Activated CD4-positive, alpha-beta T cell treated with anti-CD3 and anti-CD28 coated beads, Interleukin-2, amount 50 U/mL, for 16 hours (primary cell): ENCODE measurements at regions not wholly inside any gene's neighbourhood (a gene's known extent, or its start where the extent isn't known, plus 50 kb on each side); places are given as distances from the start of the nearest gene placed in this dataset.

Experiments used
- DNase-seq: peaks from one replicate; pipeline ENCODE4 v3.0.0-alpha.2; 2020

DNA sequence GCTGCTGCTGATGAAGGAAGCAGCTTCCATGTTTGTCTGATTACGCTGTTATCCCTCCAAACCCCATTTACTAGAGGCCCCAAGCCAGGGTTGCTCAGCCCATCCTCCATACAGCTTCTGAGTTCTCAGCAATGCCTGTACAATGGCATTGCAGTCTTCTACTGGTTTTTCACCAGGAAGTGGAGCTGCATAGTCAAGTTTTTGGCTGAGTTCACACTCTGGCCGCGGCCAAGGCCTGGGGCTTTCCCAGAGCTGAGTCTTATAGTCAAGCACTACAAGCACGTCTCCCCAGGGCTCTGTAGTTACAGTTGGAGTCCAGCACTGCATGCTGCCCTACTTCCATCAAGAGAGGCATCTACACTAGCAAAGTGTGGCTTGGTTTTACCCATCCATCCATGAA is 182.5 kb downstream of the POU4F1 start:
- DNase-seq, result no peak

DNA sequence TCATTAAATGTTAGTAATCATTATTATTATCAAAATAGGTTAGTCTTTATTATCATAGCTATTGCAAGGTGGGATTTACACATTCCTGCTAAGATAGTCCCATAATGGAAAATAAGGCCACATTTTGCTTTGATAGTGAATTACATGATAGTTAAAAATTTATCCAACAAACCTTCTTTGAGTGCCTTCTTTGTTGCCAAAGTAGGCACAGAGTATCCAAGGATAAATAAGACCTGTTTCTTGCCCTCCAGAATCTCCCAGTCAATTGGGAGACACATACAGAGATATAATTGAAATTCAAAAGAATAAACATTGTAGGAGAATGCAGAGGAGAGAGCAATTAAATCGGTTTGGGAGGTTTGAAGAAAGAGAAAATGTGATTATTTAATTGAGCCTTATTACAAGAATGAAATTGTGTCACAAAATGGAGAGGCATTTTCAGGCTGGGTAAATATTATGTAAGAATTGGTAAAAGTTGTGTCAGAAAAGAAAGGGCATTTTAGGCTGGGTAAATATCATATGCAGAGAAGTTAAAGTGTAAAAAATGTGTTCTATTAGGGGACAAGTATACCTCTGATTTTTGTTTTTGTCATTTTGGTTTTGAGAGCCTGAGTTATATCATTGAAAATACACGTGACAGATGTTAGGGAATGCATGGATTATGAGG is 189.3 kb downstream of the POU4F1 start:
- DNase-seq, result no peak

DNA sequence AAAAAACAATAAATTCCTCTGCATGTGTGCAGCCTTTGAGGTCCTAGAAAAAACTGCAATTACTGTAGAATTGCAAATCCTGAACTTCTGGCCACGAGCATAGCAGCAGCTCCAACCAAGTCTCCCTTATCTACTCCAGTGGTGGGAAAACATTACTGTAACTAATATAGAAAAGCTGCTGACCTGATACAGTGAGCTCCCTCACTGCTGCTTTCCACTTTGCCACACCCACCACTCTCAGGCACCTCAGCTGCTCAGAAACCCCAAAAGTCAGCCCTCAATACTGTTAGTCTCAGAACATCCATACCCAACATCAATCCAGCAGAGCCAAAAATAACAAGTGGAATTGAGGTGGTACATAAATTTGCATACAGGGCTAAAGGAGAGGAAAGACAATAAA is 192.5 kb downstream of the POU4F1 start:
- DNase-seq, result no peak

DNA sequence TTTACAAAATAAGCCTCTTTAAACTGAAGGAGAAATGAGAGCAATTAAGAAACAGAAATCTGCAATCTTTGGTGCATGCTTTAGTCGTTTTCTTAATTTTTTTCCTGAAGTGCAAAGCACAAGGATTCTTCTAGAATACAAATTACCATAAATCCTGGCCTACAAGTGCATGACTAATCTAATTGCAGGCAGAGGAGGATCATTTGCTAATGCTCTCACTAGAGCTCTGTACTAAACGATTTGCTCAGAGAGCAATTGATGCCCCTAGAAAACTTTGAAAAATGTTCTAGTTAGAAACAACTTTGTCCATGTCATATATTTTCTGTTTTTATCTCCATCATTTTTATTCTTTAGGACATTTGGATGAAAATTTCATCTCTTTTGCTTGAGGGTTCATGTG is 193.2 kb downstream of the POU4F1 start:
- DNase-seq, result no peak

DNA sequence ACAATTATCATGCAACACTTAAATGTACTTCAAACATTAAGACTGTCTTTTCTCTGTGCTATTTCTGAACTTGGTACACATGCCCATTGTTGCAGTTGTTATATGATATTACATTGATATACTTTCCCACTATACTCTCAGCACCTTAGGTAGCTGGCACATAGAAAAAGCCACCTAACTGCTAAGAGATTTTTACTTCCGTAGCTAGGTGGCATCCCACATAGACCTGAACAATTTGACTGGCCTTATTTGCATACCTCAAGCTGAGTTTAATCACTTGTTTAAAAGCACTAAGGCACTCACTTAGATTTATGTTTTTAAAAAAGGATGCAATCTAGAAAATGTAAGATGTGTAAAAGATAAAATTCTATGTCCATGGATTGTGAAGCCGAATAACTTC is 194.2 kb downstream of the POU4F1 start:
- no peak for DNase-seq

DNA sequence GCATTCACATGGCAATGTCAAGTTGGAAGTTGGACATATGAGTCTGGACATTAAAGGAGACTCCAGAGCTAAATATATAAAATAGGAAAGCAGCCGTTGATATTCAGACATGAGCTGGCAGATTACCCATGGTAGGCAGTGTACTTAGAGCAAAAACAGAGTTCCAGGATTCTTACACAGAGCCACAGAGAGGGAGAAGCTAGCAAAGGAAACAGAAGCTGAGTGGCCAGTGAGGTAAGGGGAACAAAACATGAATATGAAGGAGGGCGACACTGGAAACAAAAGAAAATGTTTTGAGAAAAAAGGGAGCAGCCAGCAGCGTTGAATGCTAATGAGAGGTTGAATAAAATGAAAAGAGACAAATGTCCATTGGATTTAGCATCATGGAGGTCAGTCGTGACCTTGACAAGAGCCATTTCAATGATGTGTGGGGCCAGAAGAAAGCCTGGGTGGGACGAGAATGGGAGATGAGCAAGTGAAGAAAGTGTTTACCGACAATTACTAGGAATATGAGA is 198.4 kb downstream of the POU4F1 start:
- DNase-seq, result no peak

DNA sequence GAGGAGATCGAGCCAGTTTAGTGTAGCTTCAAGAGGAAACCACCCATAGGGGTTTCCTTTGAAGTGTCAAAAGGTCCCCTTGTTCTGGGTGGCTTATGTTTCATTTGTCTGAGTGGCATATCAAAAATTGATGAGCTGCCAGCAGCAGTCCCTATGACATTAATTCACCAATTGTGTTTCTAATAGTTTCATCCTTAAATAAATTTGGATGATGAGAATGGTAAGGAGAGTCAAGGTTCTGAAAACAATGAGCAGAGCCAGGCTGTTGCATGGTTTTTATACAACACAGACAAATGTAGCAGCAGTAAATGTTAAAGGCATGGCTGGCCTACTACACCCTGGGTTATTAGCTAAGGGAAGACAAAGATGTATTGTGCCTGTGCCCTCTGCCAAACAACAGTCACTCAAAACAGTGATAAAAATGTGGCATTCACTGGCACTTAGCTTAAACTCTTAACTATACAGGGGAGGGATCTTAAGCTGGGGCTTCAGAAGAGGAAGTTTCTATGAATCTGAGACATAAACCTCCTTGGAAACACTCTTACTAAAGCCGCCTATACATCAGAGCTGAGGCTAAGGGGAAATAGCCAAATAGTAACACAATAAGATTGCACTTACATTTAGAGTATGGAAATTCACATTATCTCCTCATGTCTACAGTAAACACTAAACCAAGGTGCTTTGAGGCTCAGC is 200.5 kb downstream of the POU4F1 start:
- no peak for DNase-seq

DNA sequence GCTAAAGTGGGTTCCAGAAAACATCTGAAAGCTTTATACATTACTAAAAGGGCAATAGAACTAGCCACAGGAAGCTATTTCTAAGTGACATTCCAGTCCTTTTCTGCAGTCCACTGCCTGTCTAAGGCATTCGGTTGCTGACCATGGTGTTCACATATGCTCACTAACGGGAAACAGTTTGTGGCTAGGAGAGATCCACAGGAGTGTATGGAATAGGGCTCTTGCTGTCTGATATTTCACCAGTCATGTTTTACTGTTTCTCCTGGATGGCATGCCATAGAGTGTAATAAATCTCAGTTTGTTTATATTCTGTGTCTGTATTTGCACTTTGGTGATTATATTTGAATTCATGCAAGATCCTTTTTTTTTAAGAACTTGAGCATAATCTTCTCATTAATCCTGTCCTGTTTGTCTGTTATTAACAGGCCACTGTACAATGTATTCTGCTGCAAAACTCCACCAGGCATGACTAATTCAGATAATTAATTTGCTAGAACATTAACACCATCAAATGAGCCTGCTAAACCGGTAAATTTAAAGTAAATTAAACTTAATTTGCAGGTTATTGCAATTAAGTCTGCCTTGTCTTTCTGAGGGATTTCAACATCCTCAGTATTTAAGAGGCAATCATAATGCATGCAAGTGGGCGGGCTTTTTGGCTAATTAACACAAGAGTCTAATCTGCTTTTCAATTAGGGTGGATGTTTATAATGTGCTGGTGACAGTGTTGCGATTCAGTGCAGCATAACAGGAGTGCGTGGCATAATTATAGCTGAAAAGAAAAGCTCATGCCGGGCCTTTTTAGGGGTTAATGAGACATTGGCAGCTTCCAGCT is 201.3 kb downstream of the POU4F1 start:
- DNase-seq, result no peak

DNA sequence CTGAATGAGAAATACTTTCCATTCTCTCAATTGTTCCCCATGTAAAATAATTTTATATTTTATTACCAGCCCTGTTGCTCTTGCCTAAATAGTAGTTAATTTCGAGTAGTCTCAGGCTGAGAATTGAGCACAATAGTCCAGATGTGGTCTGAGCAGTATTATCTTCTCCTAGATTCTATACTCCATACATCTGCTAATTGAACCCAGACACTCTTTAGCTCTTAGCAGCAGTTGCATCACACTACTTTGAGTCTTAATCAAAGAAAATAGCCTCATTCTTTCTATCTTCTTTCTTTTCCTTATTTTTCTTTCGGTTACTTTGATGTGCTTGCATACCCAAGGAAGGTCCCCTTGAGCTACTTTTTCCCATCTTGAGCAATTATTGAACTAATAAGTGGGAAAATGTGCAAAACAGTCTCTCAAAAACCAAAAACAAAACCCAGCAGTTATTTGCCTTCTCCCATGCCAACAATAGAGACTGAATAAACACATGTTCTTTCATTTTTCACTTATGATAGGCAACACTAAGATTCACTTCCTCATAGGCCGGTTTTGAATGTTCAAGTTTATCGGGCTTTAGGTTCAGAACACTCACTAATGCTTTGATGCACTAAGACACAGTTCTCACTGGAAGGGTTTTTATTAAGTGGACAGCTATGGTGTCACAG is 204.5 kb downstream of the POU4F1 start:
- no peak for DNase-seq

DNA sequence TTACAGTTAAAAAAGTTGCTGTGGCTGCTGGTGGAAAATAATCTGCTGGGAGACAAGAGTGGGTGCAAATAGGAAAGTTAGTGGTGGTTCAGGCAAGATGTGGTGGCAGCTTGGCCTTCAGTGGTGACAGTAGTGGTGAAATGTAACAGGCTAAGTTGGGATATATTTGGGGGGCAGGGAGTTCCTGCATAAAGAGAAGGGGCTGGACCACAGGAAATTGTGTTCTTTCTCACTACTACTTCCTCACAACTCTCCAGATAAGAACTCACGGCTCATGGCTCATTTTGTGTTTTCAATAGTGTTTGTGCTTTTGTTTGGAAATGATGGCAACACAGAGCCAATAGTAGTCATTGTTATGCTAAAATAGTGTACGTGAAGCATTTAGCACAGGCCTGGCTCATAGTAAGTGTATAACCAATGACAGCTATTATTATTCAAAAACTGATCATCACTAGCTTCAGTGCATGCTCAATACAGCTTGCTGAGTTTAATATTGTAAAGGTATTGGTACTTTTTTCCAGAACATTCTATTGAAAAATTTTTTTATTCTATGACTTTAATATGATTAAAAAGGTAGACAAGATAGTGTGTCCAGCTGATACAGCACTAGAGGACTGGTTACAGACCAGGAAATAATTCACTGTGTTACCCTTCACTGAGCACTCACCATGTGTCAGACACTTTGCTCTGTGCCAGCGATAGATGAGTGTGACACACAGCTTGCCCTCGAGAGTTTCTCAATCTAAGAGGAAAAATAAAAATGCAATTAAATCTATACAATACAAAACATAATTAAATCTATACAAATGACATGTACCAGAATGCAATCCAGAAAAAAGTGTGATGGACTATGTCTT is 209.8 kb downstream of the POU4F1 start:
- no peak for DNase-seq

DNA sequence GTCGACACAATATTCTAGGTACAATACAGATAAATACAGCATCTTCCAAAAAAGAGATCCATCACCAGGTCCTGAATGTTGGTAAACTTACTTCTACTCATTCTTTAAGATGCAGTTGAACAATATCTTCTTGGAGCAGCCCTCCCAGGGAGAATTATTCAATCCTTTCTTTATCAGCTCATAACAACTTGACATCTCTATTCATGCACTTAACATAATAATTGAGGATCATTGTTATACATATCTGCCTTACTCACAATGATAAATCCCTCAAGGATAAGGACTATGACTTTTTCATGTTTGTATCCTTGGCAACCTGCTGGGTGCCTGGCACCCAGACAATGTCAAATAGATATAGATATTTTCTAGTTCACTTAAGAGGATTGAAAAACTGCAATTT is 219.5 kb downstream of the POU4F1 start:
- DNase-seq, result no peak

DNA sequence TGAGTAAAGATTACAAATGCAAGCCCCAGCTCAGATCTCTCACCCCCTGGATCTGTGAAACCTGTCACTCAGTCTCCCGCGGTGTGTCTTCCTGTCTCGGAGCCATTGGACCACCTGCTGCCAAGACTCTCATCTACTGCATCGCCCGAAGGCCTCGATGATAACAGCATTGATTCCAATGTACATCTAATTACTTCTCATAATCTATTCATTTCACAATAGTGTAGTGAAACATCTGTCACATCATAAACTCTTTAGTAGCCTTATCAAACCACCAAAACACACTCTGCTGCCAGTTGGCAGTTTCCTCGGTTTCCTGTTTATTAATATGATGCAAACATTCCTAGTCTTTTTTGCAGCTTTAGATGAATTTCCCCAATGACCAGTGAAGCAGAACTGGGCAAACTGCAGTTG is 220.3 kb downstream of the POU4F1 start:
- no peak for DNase-seq

DNA sequence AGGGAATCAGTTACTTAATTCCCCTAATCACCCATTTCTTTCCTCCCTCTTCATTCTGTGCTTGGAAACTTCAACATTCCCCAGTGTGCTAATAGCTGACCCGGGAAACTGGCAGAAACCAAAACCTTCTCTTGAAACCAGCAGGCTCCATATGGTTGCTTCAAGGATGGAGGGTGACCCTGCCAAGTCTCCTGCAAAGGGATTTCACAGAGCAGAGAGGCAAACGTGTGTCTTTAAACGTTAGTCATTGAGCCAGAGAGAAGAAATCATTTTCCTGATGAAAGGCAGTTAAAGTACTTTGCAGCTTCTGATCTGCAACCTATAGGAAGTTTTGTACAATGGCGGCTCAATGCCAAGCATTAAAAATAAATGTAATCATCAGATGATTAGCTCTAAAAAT is 220.9 kb downstream of the POU4F1 start:
- no peak for DNase-seq

DNA sequence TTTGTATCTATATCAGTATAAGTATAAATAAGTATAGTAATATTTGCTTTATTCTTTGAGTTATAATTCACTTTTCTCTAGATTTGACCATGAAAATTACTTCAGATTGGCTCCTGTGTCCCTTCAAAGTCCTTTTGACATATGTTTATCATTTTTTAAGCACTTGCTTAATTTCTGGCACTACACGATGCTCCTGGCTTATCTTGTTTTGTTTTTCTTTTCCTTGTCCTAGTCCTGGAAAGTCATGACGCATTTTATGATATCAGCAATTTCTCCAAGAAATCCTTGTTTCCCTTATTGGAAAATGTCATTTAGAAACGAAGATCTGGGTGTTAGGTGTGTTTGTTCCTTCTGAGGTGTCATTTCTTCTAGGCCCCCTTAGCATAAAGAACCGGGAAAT is 226.5 kb downstream of the POU4F1 start:
- no peak for DNase-seq

DNA sequence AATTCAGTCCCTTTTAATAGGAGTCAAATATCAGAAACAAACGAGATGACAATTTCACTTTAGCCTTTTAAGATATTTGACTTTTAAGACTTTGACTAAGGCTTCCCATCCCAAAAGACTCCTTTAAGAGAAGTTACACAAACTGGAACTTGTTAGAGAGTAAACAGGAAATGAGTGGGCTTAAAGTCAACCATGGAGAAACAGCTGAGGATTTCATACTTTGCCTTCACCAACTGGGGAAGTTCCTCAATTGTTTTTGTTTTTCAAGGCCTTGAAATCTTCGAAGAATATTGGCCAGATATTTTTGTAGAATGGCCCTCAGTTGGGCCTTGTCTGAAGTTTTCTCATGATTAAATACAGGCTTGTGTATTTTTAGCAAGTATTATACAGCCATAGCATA is 227.3 kb downstream of the POU4F1 start:
- no peak for DNase-seq

DNA sequence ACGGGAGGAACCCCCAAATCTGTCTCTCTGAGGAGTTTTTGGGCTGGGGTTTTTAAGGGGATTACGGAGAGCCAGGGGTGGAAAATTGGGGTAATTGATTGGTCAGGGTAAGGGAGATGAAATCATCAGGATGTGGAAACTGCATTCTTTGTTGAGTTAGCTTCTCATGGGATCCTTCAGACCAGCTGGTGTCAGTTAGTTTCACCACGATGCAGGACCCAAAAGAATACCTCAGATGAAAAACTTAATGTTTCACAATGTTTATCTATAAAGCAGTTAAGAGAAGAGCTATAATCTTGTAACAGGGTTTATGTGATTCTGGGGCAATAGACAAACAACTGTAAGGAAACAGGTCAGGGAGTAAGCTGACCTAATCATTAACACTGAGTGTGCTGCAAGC is 230.8 kb downstream of the POU4F1 start:
- DNase-seq, result no peak

DNA sequence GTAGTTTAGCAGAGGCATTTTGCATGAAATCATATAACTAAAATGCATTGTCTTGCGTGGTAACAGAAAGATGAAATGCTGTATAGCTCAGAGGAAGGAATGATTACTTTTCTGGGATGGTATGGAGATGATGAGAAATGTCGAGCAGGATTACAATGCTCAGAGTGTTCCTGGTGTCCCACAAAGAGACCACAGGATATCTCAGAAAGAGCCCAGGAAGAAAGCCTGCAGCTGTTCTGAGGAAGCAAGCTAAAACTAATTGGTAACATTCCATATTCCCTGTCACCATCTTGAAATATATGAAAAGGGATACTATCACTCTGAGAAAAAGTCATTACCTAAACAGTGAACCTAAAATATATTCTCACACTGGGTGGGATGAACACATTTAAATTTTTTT is 233.1 kb downstream of the POU4F1 start:
- no peak for DNase-seq

DNA sequence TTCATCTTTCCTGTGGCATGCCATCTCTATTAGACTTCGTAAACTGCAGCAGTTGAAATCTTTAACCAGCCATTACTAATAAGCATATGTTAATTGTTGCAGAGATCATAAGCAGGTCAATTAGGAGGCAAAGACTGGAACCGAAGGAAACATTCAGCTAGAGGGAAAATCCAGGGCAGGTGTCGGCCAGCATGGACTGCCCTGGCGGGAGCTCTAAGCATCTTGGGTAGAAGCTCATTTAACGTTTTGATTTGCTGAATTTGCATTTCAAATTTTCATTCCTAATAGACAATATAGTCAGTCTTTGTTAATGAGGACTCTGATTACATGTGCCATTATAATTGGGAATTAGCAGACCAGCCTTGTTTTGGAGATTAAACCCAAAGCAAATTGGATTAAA is 238.6 kb downstream of the POU4F1 start:
- DNase-seq, result no peak

DNA sequence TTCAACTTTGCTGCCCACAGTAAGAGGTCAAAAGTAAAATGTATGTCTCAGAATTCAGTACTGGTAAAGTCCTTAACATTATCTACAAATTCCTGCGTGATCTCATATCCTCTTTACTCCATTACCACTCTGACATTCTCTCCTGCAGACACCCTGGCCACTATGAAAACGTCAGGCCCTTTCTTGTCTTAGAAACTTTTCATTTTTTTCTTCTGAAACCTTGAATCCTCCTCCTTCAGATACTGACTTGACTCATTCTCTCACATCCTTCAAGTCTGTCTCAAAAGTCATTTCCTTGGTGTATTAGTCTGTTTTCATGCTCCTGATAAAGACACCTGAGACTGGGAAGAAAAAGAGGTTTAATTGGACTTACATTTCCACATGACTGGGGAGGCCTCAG is 262.3 kb downstream of the POU4F1 start:
- no peak for DNase-seq

DNA sequence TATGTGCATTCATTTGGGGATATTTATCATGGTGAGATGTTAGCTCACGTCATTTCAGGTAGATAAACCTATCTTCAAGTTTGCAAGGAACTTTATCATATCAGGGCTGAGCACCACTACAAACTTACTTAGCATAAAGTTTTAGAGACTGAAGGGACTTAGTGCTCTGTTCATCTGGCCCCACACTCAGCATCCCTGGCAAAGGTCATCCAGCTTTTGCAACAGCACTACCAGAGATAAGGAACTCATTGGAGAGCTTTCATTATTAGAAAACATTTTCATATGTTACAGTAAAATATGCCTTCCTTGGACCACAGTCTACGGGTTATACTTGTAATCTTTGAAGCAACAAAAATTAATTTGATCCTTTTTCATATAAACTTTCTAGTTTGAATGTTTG is 263.4 kb downstream of the POU4F1 start:
- no peak for DNase-seq

DNA sequence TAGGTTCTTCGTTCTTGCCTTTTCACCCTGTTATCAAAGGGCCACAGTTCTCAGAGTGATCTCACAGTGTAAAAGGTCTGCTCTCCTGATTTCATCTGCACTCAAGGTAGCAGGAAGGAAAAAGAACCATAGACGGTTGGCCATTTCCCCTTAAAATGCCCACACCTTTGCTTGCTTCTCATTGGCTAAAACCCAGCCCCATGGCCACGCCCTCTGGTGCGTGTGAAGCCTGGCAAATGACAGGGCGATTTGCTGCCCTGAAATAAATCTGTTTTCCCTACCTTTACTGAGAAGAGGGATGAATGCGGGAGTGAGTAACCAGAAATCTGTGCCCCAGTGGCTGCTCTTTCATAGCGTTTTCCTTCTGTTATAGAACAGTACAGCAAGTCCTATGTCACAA is 269.3 kb downstream of the POU4F1 start:
- no peak for DNase-seq

DNA sequence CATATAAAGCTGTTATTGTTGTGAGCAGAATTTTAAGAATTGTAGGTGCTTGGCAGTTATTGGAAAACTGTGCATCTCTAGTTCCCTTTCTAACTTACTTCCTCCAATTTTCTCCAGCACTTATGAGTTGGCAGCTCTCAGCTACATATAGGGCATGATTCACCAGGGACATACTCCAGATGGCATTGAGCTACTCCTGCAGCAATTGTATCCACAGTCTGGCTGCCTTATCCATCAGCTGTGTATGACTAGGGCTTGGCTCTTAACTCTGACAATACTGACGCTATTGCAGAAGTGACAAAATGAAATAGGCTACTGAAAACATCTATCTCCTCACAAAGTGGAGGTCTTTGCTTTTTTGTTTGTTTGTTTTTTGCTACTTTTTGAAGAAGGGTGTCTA is 276.7 kb downstream of the POU4F1 start:
- no peak for DNase-seq
